Tibial nerve (tissue), 4 donors: ENCODE measurements at regions not wholly inside any gene's neighbourhood (a gene's known extent, or its start where the extent isn't known, plus 50 kb on each side); places are given as distances from the start of the nearest gene placed in this dataset.

Source experiments
- DNase-seq, 2 donors: peaks; one replicate each; pipeline ENCODE4 v3.0.0-alpha.2; 2019; ENCODE audit warnings: low spot score in 2 of 2
- H3K27ac ChIP-seq, 4 donors: fragments of 200-600 bp; sonication (generic) in 3 of 4; one replicate each; pipeline ENCODE4 v1.5.1; 2017 to 2019; ENCODE audit warnings: mild to moderate bottlenecking in 1 of 4
- H3K27me3 ChIP-seq, 2 donors: fragments of 200-600 bp; sonication (generic) in 1 of 2; one replicate each; pipeline versions ENCODE4 v1.5.1 to v1.6.0; 2017 to 2019
- H3K36me3 ChIP-seq, 3 donors: fragments of 200-600 bp; sonication (generic); one replicate each; pipeline ENCODE4 v1.5.1; 2018 to 2019
- H3K4me1 ChIP-seq, 4 donors: fragments of 200-600 bp; sonication (generic) in 3 of 4; one replicate each; pipeline ENCODE4 v1.5.1; 2017 to 2019
- H3K4me3 ChIP-seq, 4 donors: fragments of 200-600 bp; sonication (generic) in 3 of 4; one replicate each; pipeline ENCODE4 v1.5.1; 2017 to 2019; ENCODE audit warnings: mild to moderate bottlenecking in 1 of 4, moderate library complexity in 1 of 4
- H3K9me3 ChIP-seq, 4 donors: fragments of 200-600 bp; sonication (generic) in 3 of 4; one replicate each; pipeline ENCODE4 v1.5.1; 2017 to 2019
- EP300 ChIP-seq, 2 donors: sonication (generic); formaldehyde crosslinking; IDR thresholded peaks; one replicate each; pipeline ENCODE4 v1.6.1; 2017; ENCODE audit warnings: antibody characterized with exemption in 2 of 2, mild to moderate bottlenecking in 1 of 2
- POLR2A ChIP-seq, 2 donors: fragments of 450-650 bp; IDR thresholded peaks; one replicate each; pipeline ENCODE4 v1.6.1; 2017; ENCODE audit warnings: antibody characterized with exemption in 2 of 2, mild to moderate bottlenecking in 2 of 2, moderate library complexity in 2 of 2
- WGBS, 2 donors: methylation state at CpG; one replicate each; pipeline ENCODE4 v1.1.5; 2018; 5-methylcytosine and 5-hydroxymethylcytosine counted together
- TF ChIP-seq, protein P1 (sequence below), 5 experiments: fragments of 200-600 bp in 3 of 5; fragments of 450-650 bp in 2 of 5; sonication (generic) in 3 of 5; IDR thresholded peaks; one replicate each; pipeline ENCODE4 v1.5.1; 2016 to 2019; ENCODE audit warnings: antibody characterized with exemption in 5 of 5, mild to moderate bottlenecking in 3 of 5, moderate library complexity in 2 of 5

DNA sequence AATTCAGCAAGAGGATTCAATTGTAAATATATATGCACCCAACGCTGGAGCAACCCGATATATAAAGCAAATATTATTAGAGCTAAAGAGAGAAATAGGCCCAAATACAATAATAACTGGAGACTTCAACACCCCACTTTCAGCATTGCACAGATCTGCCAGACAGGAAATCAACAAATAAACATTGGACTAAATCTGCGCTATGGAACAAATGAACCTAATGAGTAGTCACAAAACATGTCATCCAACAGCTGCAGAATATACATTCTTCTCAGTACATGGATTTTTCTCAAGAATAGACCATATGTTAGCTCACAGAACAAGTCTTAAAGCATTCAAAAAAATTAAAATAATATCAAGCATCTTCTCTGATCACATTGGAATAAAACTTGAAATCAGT, 86.1 kb upstream of the SLC1A1 start:
- 84 to 86% methylated on average over 3 of the region's 3 CpGs for WGBS, 2 donors
- Histone ChIP-seq H3K4me3 (no peak overlapping the region), H3K4me1 (no peaks in the 10 kb centered on the region), H3K9me3 (peaks cover 0 to 45% (median 0%) of the 10 kb centered on the region in 4 donors), H3K36me3 (no peaks in the 10 kb centered on the region), H3K27me3 (no peaks in the 10 kb centered on the region), H3K27ac (no peak overlapping the region)
- TF ChIP-seq, protein P1, sequence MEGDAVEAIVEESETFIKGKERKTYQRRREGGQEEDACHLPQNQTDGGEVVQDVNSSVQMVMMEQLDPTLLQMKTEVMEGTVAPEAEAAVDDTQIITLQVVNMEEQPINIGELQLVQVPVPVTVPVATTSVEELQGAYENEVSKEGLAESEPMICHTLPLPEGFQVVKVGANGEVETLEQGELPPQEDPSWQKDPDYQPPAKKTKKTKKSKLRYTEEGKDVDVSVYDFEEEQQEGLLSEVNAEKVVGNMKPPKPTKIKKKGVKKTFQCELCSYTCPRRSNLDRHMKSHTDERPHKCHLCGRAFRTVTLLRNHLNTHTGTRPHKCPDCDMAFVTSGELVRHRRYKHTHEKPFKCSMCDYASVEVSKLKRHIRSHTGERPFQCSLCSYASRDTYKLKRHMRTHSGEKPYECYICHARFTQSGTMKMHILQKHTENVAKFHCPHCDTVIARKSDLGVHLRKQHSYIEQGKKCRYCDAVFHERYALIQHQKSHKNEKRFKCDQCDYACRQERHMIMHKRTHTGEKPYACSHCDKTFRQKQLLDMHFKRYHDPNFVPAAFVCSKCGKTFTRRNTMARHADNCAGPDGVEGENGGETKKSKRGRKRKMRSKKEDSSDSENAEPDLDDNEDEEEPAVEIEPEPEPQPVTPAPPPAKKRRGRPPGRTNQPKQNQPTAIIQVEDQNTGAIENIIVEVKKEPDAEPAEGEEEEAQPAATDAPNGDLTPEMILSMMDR (IDR thresholded peaks at IDR 0.05), result no peak
- no peak for DNase-seq

DNA sequence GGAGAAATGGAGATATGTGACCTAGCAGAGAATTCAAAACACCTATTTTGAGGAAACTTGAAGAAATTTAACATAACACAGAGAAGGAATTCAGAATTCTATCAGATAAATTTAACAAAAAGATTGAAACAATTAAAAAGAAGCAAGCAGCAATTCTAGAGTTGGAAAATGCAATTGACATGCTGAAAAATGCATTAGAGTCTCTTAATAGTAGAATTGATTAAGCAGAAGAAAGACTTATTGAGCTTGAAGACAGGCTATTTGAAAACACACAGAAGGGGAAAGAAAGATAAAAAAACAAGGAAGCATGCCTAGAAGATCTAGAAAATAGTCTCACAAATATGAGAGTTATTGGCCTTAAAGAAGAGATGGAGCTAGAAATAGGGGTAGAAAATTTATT, 87.8 kb upstream of the SLC1A1 start:
- TF ChIP-seq, protein P1 (IDR thresholded peaks at IDR 0.05), result no peak
- TF ChIP-seq POLR2A (IDR thresholded peaks at IDR 0.05), result no peak
- TF ChIP-seq EP300 (IDR thresholded peaks at IDR 0.05), result no peak
- no peaks in the 10 kb centered on the region for H3K36me3 ChIP-seq
- H3K9me3 ChIP-seq, result peaks cover 0 to 45% (median 0%) of the 10 kb centered on the region in 4 donors
- no peak for DNase-seq
- H3K4me1 ChIP-seq, result no peaks in the 10 kb centered on the region
- H3K27me3 ChIP-seq, result no peaks in the 10 kb centered on the region
- H3K4me3 ChIP-seq, result no peak overlapping the region
- H3K27ac ChIP-seq, result no peak overlapping the region

DNA sequence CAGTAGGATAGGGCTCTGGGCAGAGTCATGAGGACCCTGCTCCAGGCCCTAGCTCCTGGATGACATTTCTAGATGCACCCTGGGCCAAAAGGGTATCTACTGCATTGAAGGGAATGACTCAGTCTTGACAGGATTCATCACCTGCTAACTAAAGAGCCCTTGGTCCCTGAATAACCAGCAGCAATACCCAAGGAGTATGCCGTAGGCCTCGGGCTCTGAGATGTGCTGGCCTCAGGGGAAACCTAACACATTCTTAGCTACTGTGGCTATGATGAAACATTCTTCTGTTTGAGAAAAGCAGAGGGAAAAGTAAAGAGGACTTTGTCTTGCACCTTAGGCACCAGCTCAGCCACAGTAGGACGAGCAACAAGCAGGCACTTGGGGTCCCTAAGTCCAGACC, 89.5 kb upstream of the SLC1A1 start:
- Histone ChIP-seq H3K9me3 (peaks cover 0 to 29% (median 0%) of the 10 kb centered on the region in 4 donors), H3K4me3 (no peak overlapping the region), H3K27ac (no peak overlapping the region), H3K27me3 (no peaks in the 10 kb centered on the region), H3K36me3 (no peaks in the 10 kb centered on the region), H3K4me1 (no peaks in the 10 kb centered on the region)
- DNase-seq, result no peak
- TF ChIP-seq EP300 (IDR thresholded peaks at IDR 0.05) (no peak), POLR2A (IDR thresholded peaks at IDR 0.05) (no peak)
- TF ChIP-seq, protein P1 (IDR thresholded peaks at IDR 0.05), result no peak
- WGBS, 2 donors, result 93 to 94% methylated on average over 3 of the region's 3 CpGs

DNA sequence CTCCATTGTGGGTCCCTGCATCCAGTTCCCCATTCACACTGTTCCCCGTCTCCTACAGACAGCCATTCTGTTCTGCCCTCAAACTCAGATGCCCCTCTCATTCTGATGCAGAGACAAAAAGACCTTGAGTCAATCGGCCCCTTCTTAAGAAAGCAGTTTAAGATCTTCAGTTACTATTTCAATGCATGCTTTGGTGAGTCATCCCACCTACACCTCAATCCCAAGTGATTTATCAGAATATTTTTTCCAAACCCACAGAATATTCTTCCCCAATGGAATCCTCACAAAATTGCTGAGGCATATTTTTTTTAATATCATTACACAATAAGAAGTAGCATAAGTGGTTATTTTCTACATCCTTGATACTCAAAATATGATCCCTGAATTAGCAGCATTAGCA, 92.4 kb upstream of the SLC1A1 start:
- 29 to 36% methylated on average over 2 of the region's 2 CpGs for WGBS, 2 donors

DNA sequence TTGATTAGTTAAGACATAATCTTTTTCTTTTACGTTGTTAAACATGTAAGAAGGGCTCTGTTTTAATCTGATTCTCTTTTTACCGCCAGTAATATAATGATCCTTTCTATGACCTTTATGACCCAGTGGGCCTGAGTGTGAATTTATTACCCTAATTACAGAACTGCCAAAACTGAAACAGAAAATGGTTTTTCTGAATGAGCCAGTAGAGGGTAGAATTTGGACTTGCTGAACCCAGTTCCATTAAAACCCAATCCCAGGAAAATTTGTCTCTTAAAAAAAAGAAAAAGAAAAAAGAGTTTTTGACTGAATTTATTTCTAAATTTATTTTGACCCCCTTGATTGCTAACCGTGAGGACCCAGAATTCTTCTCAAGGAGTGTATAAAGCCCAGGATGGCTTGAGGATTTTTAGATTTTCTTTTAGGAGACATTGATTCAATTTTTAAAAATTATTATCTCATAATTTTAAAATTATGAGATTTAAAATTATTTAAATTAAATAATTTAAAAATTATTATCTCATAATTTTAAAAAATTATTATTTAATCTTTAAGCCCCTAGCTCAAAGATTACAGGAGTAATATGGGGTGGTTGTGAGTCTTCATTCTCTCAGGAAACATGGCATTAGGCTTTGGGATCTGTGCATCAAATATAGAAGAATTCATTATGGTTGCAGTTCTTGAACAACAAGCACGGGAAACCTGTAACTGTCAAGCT, 94.1 kb upstream of the GLIS3 start:
- 67 to 69% methylated on average over 4 of the region's 4 CpGs for WGBS, 2 donors
- TF ChIP-seq POLR2A (IDR thresholded peaks at IDR 0.05), result no peak
- TF ChIP-seq, protein P1 (IDR thresholded peaks at IDR 0.05), result no peak
- no peak for TF ChIP-seq EP300 (IDR thresholded peaks at IDR 0.05)
- no peak for DNase-seq

More for the DNA sequence above, 92.4 kb upstream of the SLC1A1 start:
- Histone ChIP-seq H3K27ac (no peak overlapping the region), H3K4me3 (no peak overlapping the region), H3K9me3 (peaks cover 0 to 15% (median 0%) of the 10 kb centered on the region in 4 donors), H3K36me3 (no peaks in the 10 kb centered on the region), H3K27me3 (no peaks in the 10 kb centered on the region), H3K4me1 (no peaks in the 10 kb centered on the region)
- DNase-seq, result no peak
- TF ChIP-seq, protein P1 (IDR thresholded peaks at IDR 0.05), result no peak
- TF ChIP-seq EP300 (IDR thresholded peaks at IDR 0.05) (no peak), POLR2A (IDR thresholded peaks at IDR 0.05) (no peak)

More for the DNA sequence above, 94.1 kb upstream of the GLIS3 start:
- Histone ChIP-seq H3K27me3 (no peaks in the 10 kb centered on the region), H3K4me3 (no peak overlapping the region), H3K9me3 (no peaks in the 10 kb centered on the region), H3K27ac (no peak overlapping the region), H3K4me1 (no peaks in the 10 kb centered on the region), H3K36me3 (no peaks in the 10 kb centered on the region)
